OCI-LY1 (cell line): ENCODE measurements at regions not wholly inside any gene's neighbourhood (a gene's known extent, or its start where the extent isn't known, plus 50 kb on each side); places are given as distances from the start of the nearest gene placed in this dataset.

Experiments used
- H2AFZ ChIP-seq: fragments of 200-600 bp; sonication (generic), shearing (Covaris generic); 2 replicates; pipeline ENCODE4 v1.6.0; 2014; ENCODE audit warnings: antibody characterized with exemption, mild to moderate bottlenecking, low read length
- H3F3A ChIP-seq: fragments of 200-600 bp; sonication (generic), shearing (Covaris generic); 2 replicates; pipeline ENCODE4 v1.6.0; 2014; ENCODE audit warnings: mild to moderate bottlenecking, antibody characterized with exemption, low read length, moderate library complexity; ENCODE audit not compliant: insufficient read depth
- H3K27ac ChIP-seq: fragments of 200-600 bp; sonication (generic); 2 replicates; pipeline ENCODE4 v1.5.1; 2014; ENCODE audit warnings: low read length, mixed run types, mild to moderate bottlenecking, low read depth; ENCODE audit not compliant: poor library complexity, severe bottlenecking
- H3K27me3 ChIP-seq: fragments of 200-600 bp; sonication (generic); 2 replicates; pipeline ENCODE4 v1.6.0; 2014; ENCODE audit warnings: antibody characterized with exemption, mild to moderate bottlenecking, low read length, moderate library complexity; ENCODE audit not compliant: insufficient read depth
- H3K36me3 ChIP-seq: fragments of 200-600 bp; sonication (generic); 2 replicates; pipeline ENCODE4 v1.6.1; 2014; ENCODE audit warnings: mild to moderate bottlenecking, antibody characterized with exemption, low read length, moderate library complexity, mixed read lengths; ENCODE audit not compliant: insufficient read depth
- H3K4me1 ChIP-seq: fragments of 200-600 bp; sonication (generic); 2 replicates; pipeline ENCODE4 v1.5.1; 2014; ENCODE audit warnings: mild to moderate bottlenecking, low read length, moderate library complexity; ENCODE audit not compliant: insufficient read depth, severe bottlenecking
- H3K4me2 ChIP-seq: fragments of 200-600 bp; sonication (generic), shearing (Covaris generic); 2 replicates; pipeline ENCODE4 v1.6.1; 2014; ENCODE audit warnings: low read length
- H3K4me3 ChIP-seq: fragments of 200-600 bp; sonication (generic); 2 replicates; pipeline ENCODE4 v1.5.1; 2014; ENCODE audit warnings: low read length, low read depth, mild to moderate bottlenecking, mixed read lengths; ENCODE audit not compliant: poor library complexity, severe bottlenecking
- H3K79me2 ChIP-seq: fragments of 200-600 bp; shearing (Covaris generic); 2 replicates; pipeline ENCODE4 v1.6.1; 2016; ENCODE audit warnings: mixed run types, low read length, mixed read lengths; ENCODE audit not compliant: insufficient read depth
- H3K9ac ChIP-seq: fragments of 200-600 bp; sonication (generic), shearing (Covaris generic); 2 replicates; pipeline ENCODE4 v1.6.1; 2014; ENCODE audit warnings: mild to moderate bottlenecking, low read length, mixed read lengths
- H3K9me2 ChIP-seq: fragments of 200-600 bp; sonication (generic), shearing (Covaris generic); 2 replicates; pipeline ENCODE4 v1.6.1; 2014; ENCODE audit warnings: low read depth, mild to moderate bottlenecking, low read length, mixed read lengths
- H3K9me3 ChIP-seq: fragments of 200-600 bp; shearing (Covaris generic); 2 replicates; pipeline ENCODE4 v1.6.1; 2014; ENCODE audit warnings: low read length, mixed read lengths
- H4K20me1 ChIP-seq: fragments of 200-600 bp; sonication (generic), shearing (Covaris generic); 2 replicates; pipeline ENCODE4 v1.6.0; 2016; ENCODE audit warnings: mild to moderate bottlenecking, low read length; ENCODE audit not compliant: insufficient read depth
- EZH2 ChIP-seq: fragments of 200-600 bp; sonication (generic), shearing (Covaris generic); IDR thresholded peaks from 2 replicates; pipeline ENCODE4 v1.8.0; 2017; ENCODE audit warnings: borderline replicate concordance, mixed run types, mild to moderate bottlenecking, antibody characterized with exemption, low read length, moderate library complexity, mixed read lengths
- TF ChIP-seq, protein P1 (sequence below): fragments of 200-600 bp; sonication (generic), shearing (Covaris generic); IDR thresholded peaks from 2 replicates; pipeline ENCODE4 v1.5.1; 2017; ENCODE audit warnings: mild to moderate bottlenecking, antibody characterized with exemption, low read length, moderate library complexity, mixed read lengths

DNA sequence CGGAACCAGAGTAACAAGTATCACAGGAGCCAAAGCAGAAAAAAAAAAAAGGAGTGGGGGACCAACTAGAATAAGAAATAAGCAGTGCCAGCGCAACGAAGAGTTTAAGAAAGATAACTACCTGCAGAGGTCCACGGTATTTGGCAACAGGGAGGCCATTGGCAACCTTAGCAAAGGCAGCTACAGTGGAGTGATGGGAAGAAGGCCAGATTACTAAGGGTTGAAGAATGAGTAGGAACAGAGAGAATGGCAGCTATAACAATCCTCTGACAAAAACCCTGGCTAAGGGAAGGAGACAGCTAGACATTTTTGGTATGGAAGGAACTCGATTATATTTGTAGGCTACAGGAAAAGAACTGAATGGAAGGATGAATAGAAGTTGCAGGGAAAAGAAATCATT is 93.4 kb upstream of the DMAC1 start:
- no peaks in the 10 kb centered on the region for H3K4me1 ChIP-seq
- H2AFZ ChIP-seq: no peak overlapping the region
- H3K4me2 ChIP-seq: no peak overlapping the region
- H3K9me3 ChIP-seq: no peaks in the 10 kb centered on the region
- no peak overlapping the region for H3K9ac ChIP-seq
- no peaks in the 10 kb centered on the region for H3K79me2 ChIP-seq
- H3K36me3 ChIP-seq: no peaks in the 10 kb centered on the region
- H3K4me3 ChIP-seq: no peak overlapping the region
- TF ChIP-seq, protein P1, sequence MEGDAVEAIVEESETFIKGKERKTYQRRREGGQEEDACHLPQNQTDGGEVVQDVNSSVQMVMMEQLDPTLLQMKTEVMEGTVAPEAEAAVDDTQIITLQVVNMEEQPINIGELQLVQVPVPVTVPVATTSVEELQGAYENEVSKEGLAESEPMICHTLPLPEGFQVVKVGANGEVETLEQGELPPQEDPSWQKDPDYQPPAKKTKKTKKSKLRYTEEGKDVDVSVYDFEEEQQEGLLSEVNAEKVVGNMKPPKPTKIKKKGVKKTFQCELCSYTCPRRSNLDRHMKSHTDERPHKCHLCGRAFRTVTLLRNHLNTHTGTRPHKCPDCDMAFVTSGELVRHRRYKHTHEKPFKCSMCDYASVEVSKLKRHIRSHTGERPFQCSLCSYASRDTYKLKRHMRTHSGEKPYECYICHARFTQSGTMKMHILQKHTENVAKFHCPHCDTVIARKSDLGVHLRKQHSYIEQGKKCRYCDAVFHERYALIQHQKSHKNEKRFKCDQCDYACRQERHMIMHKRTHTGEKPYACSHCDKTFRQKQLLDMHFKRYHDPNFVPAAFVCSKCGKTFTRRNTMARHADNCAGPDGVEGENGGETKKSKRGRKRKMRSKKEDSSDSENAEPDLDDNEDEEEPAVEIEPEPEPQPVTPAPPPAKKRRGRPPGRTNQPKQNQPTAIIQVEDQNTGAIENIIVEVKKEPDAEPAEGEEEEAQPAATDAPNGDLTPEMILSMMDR: no peak
- TF ChIP-seq EZH2: no peak
- no peaks in the 10 kb centered on the region for H3K27me3 ChIP-seq
- H3K9me2 ChIP-seq: no peaks in the 10 kb centered on the region
- H3K27ac ChIP-seq: no peak overlapping the region
- H4K20me1 ChIP-seq: no peaks in the 10 kb centered on the region
- H3F3A ChIP-seq: no peaks in the 10 kb centered on the region

GRCh38 chr9:7879551-7880245 is 80.1 kb upstream of the DMAC1 start:
- H3K27ac ChIP-seq: peak overlapping the region; percentile 65
- H3K36me3 ChIP-seq: no peaks in the 10 kb centered on the region

GRCh38 chr9:7871977-7872730 is 72.6 kb upstream of the DMAC1 start:
- H3K9me3 ChIP-seq: peaks cover 2% of the 10 kb centered on the region; the same call in 1 of the 2 replicates

More at GRCh38 chr9:7879551-7880245, 80.1 kb upstream of the DMAC1 start:
- H3K9ac ChIP-seq: no peak overlapping the region
- peaks cover 24% of the 10 kb centered on the region for H3K4me1 ChIP-seq
- no peaks in the 10 kb centered on the region for H3F3A ChIP-seq
- no peaks in the 10 kb centered on the region for H3K27me3 ChIP-seq
- TF ChIP-seq, protein P1: no peak
- no peak for TF ChIP-seq EZH2
- H3K9me2 ChIP-seq: no peaks in the 10 kb centered on the region
- no peak overlapping the region for H2AFZ ChIP-seq
- no peaks in the 10 kb centered on the region for H4K20me1 ChIP-seq
- H3K9me3 ChIP-seq: peaks cover 6% of the 10 kb centered on the region; the same call in 1 of the 2 replicates
- no peak overlapping the region for H3K4me3 ChIP-seq
- peak overlapping the region; percentile 25; the same call in 1 of the 2 replicates for H3K4me2 ChIP-seq
- no peaks in the 10 kb centered on the region for H3K79me2 ChIP-seq

More at GRCh38 chr9:7871977-7872730, 72.6 kb upstream of the DMAC1 start:
- no peak overlapping the region for H3K9ac ChIP-seq
- H3K9me2 ChIP-seq: no peaks in the 10 kb centered on the region
- H3K4me1 ChIP-seq: no peaks in the 10 kb centered on the region
- H2AFZ ChIP-seq: no peak overlapping the region
- H3K27ac ChIP-seq: no peak overlapping the region
- no peaks in the 10 kb centered on the region for H3K27me3 ChIP-seq
- no peaks in the 10 kb centered on the region for H4K20me1 ChIP-seq
- H3K4me2 ChIP-seq: no peak overlapping the region
- no peaks in the 10 kb centered on the region for H3K36me3 ChIP-seq
- H3F3A ChIP-seq: no peaks in the 10 kb centered on the region
- TF ChIP-seq, protein P1: no peak
- no peak for TF ChIP-seq EZH2
- H3K79me2 ChIP-seq: no peaks in the 10 kb centered on the region
- H3K4me3 ChIP-seq: no peak overlapping the region
